Tibial nerve (tissue), 4 donors: ENCODE measurements at regions not wholly inside any gene's neighbourhood (a gene's known extent, or its start where the extent isn't known, plus 50 kb on each side); places are given as distances from the start of the nearest gene placed in this dataset.

Experiments
- EP300 ChIP-seq, 2 donors: sonication (generic); formaldehyde crosslinking; IDR thresholded peaks; one replicate each; pipeline ENCODE4 v1.6.1; 2017; ENCODE audit warnings: antibody characterized with exemption in 2 of 2, mild to moderate bottlenecking in 1 of 2
- POLR2A ChIP-seq, 2 donors: fragments of 450-650 bp; IDR thresholded peaks; one replicate each; pipeline ENCODE4 v1.6.1; 2017; ENCODE audit warnings: antibody characterized with exemption in 2 of 2, mild to moderate bottlenecking in 2 of 2, moderate library complexity in 2 of 2
- TF ChIP-seq, protein P1 (sequence below), 5 experiments: fragments of 200-600 bp in 3 of 5; fragments of 450-650 bp in 2 of 5; sonication (generic) in 3 of 5; IDR thresholded peaks; one replicate each; pipeline ENCODE4 v1.5.1; 2016 to 2019; ENCODE audit warnings: antibody characterized with exemption in 5 of 5, mild to moderate bottlenecking in 3 of 5, moderate library complexity in 2 of 5

DNA sequence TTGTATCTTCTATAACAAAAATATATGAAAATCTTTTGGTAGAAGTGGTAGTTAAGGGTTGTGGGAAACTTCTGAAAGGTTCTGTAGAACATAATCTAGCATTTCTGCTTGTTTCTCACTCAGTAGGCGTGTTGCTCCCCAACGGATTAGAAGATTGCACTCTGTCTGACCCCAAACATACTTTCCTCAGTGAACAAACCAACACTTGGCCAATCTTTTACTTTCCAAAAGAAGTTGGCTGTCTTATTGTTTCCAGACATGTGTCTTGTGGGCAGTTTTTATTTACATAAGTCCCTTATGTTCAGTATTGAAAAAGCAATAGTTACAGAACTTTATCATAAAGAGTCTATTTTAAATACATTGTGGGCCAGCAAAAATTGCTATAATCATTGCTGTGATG lies 312.8 kb upstream of the EPHA5 start:
- no peak for TF ChIP-seq POLR2A (IDR thresholded peaks at IDR 0.05)
- TF ChIP-seq, protein P1, sequence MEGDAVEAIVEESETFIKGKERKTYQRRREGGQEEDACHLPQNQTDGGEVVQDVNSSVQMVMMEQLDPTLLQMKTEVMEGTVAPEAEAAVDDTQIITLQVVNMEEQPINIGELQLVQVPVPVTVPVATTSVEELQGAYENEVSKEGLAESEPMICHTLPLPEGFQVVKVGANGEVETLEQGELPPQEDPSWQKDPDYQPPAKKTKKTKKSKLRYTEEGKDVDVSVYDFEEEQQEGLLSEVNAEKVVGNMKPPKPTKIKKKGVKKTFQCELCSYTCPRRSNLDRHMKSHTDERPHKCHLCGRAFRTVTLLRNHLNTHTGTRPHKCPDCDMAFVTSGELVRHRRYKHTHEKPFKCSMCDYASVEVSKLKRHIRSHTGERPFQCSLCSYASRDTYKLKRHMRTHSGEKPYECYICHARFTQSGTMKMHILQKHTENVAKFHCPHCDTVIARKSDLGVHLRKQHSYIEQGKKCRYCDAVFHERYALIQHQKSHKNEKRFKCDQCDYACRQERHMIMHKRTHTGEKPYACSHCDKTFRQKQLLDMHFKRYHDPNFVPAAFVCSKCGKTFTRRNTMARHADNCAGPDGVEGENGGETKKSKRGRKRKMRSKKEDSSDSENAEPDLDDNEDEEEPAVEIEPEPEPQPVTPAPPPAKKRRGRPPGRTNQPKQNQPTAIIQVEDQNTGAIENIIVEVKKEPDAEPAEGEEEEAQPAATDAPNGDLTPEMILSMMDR (IDR thresholded peaks at IDR 0.05): no peak
- TF ChIP-seq EP300 (IDR thresholded peaks at IDR 0.05): no peak
